ENCODE measurements at regions not wholly inside any gene's neighbourhood (a gene's known extent, or its start where the extent isn't known, plus 50 kb on each side); places are given as distances from the start of the nearest gene placed in this dataset.
"Not testable (repeated sequence)": the region's sequence is repeated elsewhere in the genome, so short reads cannot be mapped to it uniquely, and the experiment has no call there.

DNA sequence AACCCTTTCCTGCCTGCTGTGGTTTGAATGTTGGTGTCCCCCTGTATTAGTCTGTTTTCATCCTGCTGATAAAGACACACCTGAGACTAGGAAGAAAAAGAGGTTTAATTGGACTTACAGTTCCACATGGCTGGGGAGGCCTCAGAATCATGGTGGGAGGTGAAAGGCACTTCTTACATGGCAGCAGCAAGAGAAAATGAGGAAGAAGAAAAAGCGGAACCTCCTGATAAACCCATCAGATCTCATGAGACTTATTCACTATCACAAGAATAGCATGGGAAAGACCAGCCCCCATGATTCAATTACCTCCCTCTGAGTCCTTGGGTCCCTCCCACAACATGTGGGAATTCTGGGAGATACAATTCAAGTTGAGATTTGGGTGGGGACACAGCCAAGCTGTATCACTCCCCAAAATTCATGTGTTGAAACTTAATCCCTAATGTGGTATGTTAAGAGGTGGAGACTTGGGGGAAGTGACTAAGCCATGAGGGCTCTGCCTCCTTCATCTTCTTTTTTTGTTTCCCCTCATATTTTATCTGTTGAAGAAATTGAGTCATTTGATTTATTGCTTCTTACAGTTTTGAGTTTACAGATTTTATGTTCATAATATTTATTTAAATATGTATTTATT is 64.9 kb upstream of the SYNCRIP start:
- not testable (repeated sequence) for DNase-seq

DNA sequence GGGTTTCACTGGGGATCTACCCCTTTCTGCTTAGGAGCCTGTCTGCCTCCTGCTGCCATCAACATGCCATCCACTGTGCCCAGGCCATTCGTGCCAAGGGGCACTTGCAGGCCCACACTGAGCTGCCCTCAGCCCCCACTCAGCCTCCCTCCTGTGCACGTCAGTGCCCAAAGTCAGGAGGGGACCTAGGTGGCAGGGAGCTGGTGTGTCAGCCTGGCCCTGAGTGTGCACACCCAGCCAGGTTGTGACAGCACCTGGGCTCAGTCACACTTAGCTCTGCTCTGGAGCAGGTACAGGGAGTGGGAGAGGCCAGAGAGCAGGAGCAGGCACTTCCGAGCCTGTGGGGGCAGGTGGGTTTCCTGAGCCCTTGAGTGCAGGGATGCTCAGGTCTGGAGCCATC is 63.6 kb upstream of the SYNCRIP start:
- DNase-seq = no peak

DNA sequence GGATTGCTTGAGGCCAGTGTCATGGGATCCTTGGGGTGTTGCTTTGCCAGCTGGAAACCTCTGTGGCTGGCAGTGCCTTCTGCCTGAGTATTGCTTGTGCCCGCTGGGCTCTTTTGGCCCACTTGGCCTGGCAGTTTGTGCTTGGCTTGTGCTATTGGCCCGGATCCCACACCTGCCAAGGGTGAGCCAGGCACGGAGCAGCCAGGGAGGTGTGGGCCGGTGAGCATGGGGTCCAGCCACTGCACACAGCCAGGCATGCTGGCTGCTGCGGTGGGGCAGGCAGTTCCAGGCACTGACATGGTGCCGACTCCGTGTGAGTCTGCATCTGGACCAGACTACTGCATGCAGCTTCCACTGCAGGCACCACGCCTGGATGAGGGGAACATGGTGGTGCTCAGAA is 62.5 kb upstream of the SYNCRIP start:
- DNase-seq = no peak

DNA sequence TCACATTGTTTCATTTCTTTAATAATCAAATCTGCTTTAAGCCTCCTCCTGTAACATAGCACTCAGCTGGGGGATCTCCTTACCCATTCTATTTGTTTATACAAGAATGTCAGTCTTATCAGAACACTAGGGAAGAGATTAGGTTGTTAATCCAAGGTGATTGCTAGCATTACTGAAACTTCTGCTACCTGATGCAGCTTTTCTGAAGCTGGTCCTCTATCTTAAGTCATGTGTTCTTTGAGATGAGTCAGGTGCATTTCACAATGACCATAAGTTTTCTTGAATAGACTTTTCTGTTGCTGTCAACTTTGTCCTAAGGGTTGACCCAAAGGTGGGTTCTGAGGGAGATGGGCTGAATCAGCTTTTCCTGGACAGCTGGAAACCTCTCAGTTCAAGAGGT is 60.7 kb upstream of the SYNCRIP start:
- DNase-seq = no peak
